Lower lobe of right lung (tissue), 2 donors: ENCODE measurements at regions not wholly inside any gene's neighbourhood (a gene's known extent, or its start where the extent isn't known, plus 50 kb on each side); places are given as distances from the start of the nearest gene placed in this dataset.

ENCODE experiments used
- ATAC-seq, 2 donors: fragments of 200-7000 bp; cut with Tn5 transposase; one replicate each; pipeline ENCODE4 v1.9.1; 2020 to 2022; ENCODE audit warnings: mild to moderate bottlenecking in 2 of 2, moderate library complexity in 2 of 2
- DNase-seq: peaks from one replicate; pipeline ENCODE4 v3.0.0-alpha.2; 2020
- H3K27ac ChIP-seq: fragments of 200-600 bp; one replicate; pipeline ENCODE4 v1.8.0; 2022
- H3K27me3 ChIP-seq: fragments of 200-600 bp; one replicate; pipeline ENCODE4 v1.8.0; 2022; ENCODE audit warnings: low read depth
- H3K36me3 ChIP-seq: fragments of 200-600 bp; one replicate; pipeline ENCODE4 v1.8.0; 2022; ENCODE audit warnings: mild to moderate bottlenecking
- H3K4me1 ChIP-seq: fragments of 200-600 bp; one replicate; pipeline ENCODE4 v1.8.0; 2022
- H3K4me3 ChIP-seq: fragments of 200-600 bp; one replicate; pipeline ENCODE4 v1.8.0; 2022; ENCODE audit warnings: mild to moderate bottlenecking
- H3K9me3 ChIP-seq: fragments of 200-600 bp; one replicate; pipeline ENCODE4 v1.8.0; 2022
- CTCF ChIP-seq: fragments of 200-600 bp; IDR thresholded peaks from one replicate; pipeline ENCODE4 v1.8.0; 2022; ENCODE audit warnings: antibody characterized with exemption, mild to moderate bottlenecking
- intact Hi-C: fragments of 100-400 bp; cut with DNase I; formaldehyde crosslinking; loops from one replicate; pipeline ENCODE4 v1.11.0; 2022
- donor health status: DM: no; HTN: yes; CAD: no; lungs with severe emphysema.

GRCh38 chr14:66114071-66114470, 372.1 kb upstream of the CCDC196 start:
- no peak overlapping the region for H3K27ac ChIP-seq
- no peaks in the 10 kb centered on the region for H3K9me3 ChIP-seq
- no peaks in the 10 kb centered on the region for H3K36me3 ChIP-seq
- TF ChIP-seq CTCF = no peak
- intact Hi-C loops = no loop called here
- H3K4me1 ChIP-seq = no peaks in the 10 kb centered on the region
- no peaks in the 10 kb centered on the region for H3K27me3 ChIP-seq
- ATAC-seq (no peak), DNase-seq (no peak)
- no peak overlapping the region for H3K4me3 ChIP-seq

GRCh38 chr14:66115740-66116502, 370.2 kb upstream of the CCDC196 start:
- DNase-seq (no peak), ATAC-seq (no peak)
- no peaks in the 10 kb centered on the region for H3K4me1 ChIP-seq
- no peak overlapping the region for H3K27ac ChIP-seq
- H3K9me3 ChIP-seq = no peaks in the 10 kb centered on the region
- no peaks in the 10 kb centered on the region for H3K27me3 ChIP-seq
- intact Hi-C loops = no loop called here
- no peaks in the 10 kb centered on the region for H3K36me3 ChIP-seq
- H3K4me3 ChIP-seq = no peak overlapping the region
- no peak for TF ChIP-seq CTCF

GRCh38 chr14:66116732-66117131, 369.4 kb upstream of the CCDC196 start:
- no peak overlapping the region for H3K4me3 ChIP-seq
- H3K36me3 ChIP-seq = no peaks in the 10 kb centered on the region
- no peaks in the 10 kb centered on the region for H3K4me1 ChIP-seq
- no peaks in the 10 kb centered on the region for H3K9me3 ChIP-seq
- no peak for TF ChIP-seq CTCF
- no peak overlapping the region for H3K27ac ChIP-seq
- DNase-seq (no peak), ATAC-seq (no peak)
- H3K27me3 ChIP-seq = no peaks in the 10 kb centered on the region
- intact Hi-C loops = no loop called here

- no peak for DNase-seq
- Histone ChIP-seq H3K27me3 (no peaks in the 10 kb centered on the region), H3K4me1 (no peaks in the 10 kb centered on the region), H3K27ac (no peak overlapping the region), H3K36me3 (no peaks in the 10 kb centered on the region), H3K4me3 (no peak overlapping the region), H3K9me3 (no peaks in the 10 kb centered on the region)
- no peak for ATAC-seq
- TF ChIP-seq CTCF = no peak
- intact Hi-C loops = no loop called here
Observed at GRCh38 chr14:66117600-66117999, 368.6 kb upstream of the CCDC196 start.

GRCh38 chr14:66119606-66120231, 366.5 kb upstream of the CCDC196 start:
- H3K27me3 ChIP-seq = no peaks in the 10 kb centered on the region
- ATAC-seq = no peak
- no peaks in the 10 kb centered on the region for H3K9me3 ChIP-seq
- no peak for DNase-seq
- H3K36me3 ChIP-seq = no peaks in the 10 kb centered on the region
- H3K27ac ChIP-seq = no peak overlapping the region
- intact Hi-C loops = no loop called here
- no peaks in the 10 kb centered on the region for H3K4me1 ChIP-seq
- no peak for TF ChIP-seq CTCF
- no peak overlapping the region for H3K4me3 ChIP-seq
